ENCODE measurements at regions not wholly inside any gene's neighbourhood (a gene's known extent, or its start where the extent isn't known, plus 50 kb on each side); places are given as distances from the start of the nearest gene placed in this dataset.
"Not testable (repeated sequence)": the region's sequence is repeated elsewhere in the genome, so short reads cannot be mapped to it uniquely, and the experiment has no call there.

DNA sequence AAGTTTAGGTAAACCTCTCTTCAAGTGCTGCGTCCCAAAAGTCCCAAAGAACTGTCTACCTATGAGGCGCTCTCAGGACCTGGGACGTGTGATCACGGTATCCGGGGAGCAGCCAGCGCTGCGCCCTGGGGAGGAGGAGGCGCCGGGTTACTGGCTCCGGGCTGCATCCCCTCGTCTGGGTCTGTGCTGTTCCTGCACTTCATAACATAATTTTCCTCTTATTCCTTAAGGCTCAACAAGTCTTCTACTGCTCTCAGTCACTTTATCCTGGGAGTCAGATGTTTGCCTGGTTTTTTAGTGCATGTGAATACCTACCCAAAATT is 629.3 kb downstream of the PRIM2 start:
- not testable (repeated sequence) for FAIRE-seq, DNase-seq
- WGBS, 3 donors, result 96 to 98% (median 97%) methylated on average over 11 of the region's 11 CpGs

GRCh38 chr6:57948481-57948880 is 631.1 kb downstream of the PRIM2 start:
- not testable (repeated sequence) for H3K4me1 ChIP-seq (ENCODE audit: control insufficient read depth in 3 of 3, insufficient read depth in 2 of 3, low read depth in 1 of 3, low read length in 2 of 3); DNase-seq; H3K27me3 ChIP-seq (ENCODE audit: control insufficient read depth in 3 of 3, insufficient read depth in 3 of 3, low read length in 3 of 3); H3K4me3 ChIP-seq (ENCODE audit: low read depth in 1 of 3, low read length in 3 of 3); FAIRE-seq; H3K27ac ChIP-seq (ENCODE audit: low read depth in 1 of 3, low read length in 2 of 3); H3K9me3 ChIP-seq (ENCODE audit: control insufficient read depth in 2 of 2, insufficient read depth in 1 of 2, low read depth in 1 of 2, low read length in 1 of 2)
- whole genome bisulfite sequencing, 3 donors, result 96 to 100% (median 100%) methylated on average over 2 of the region's 2 CpGs
- peaks cover 0 to 14% (median 2%) of the 10 kb centered on the region in 3 donors for H3K36me3 ChIP-seq (ENCODE audit: control insufficient read depth in 3 of 3, insufficient read depth in 2 of 3, low read depth in 1 of 3, low read length in 3 of 3)

More for the DNA sequence above, 629.3 kb downstream of the PRIM2 start:
- not testable (repeated sequence) for H3K4me1 ChIP-seq (ENCODE audit: control insufficient read depth in 3 of 3, insufficient read depth in 2 of 3, low read depth in 1 of 3, low read length in 2 of 3); H3K4me3 ChIP-seq (ENCODE audit: low read depth in 1 of 3, low read length in 3 of 3); H3K27ac ChIP-seq (ENCODE audit: low read depth in 1 of 3, low read length in 2 of 3); H3K27me3 ChIP-seq (ENCODE audit: control insufficient read depth in 3 of 3, insufficient read depth in 3 of 3, low read length in 3 of 3); H3K9me3 ChIP-seq (ENCODE audit: control insufficient read depth in 2 of 2, insufficient read depth in 1 of 2, low read depth in 1 of 2, low read length in 1 of 2)
- peaks cover 0 to 14% (median 2%) of the 10 kb centered on the region in 3 donors for H3K36me3 ChIP-seq (ENCODE audit: control insufficient read depth in 3 of 3, insufficient read depth in 2 of 3, low read depth in 1 of 3, low read length in 3 of 3)

DNA sequence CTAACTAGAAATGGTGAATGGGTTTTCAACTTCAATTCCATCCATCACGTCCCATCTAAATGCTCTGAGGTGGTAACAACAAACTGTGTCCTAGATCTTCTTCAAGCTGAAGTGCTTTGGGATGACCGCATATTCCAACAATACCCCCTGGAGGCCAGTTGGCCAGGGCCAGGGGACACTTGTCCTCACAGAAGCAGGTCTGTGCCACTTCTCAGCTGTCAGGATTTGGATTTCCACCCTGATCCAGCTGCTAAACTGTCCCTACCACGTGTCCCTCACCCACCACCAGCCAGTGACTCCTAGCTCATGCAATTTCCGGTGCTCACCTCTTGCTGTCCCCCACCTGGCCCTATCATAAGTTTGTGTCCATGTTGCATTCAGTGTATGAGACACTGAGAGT is 633.0 kb downstream of the PRIM2 start:
- not testable (repeated sequence) for DNase-seq; H3K4me1 ChIP-seq (ENCODE audit: control insufficient read depth in 3 of 3, insufficient read depth in 2 of 3, low read depth in 1 of 3, low read length in 2 of 3); H3K27me3 ChIP-seq (ENCODE audit: control insufficient read depth in 3 of 3, insufficient read depth in 3 of 3, low read length in 3 of 3); H3K9me3 ChIP-seq (ENCODE audit: control insufficient read depth in 2 of 2, insufficient read depth in 1 of 2, low read depth in 1 of 2, low read length in 1 of 2); FAIRE-seq; H3K4me3 ChIP-seq (ENCODE audit: low read depth in 1 of 3, low read length in 3 of 3); H3K27ac ChIP-seq (ENCODE audit: low read depth in 1 of 3, low read length in 2 of 3)
- 91 to 97% (median 91%) methylated on average over 4 of the region's 4 CpGs for WGBS, 3 donors
- peaks cover 0 to 14% (median 2%) of the 10 kb centered on the region in 3 donors for H3K36me3 ChIP-seq (ENCODE audit: control insufficient read depth in 3 of 3, insufficient read depth in 2 of 3, low read depth in 1 of 3, low read length in 3 of 3)

- not testable (repeated sequence) for H3K4me3 ChIP-seq (ENCODE audit: low read depth in 1 of 3, low read length in 3 of 3); H3K27ac ChIP-seq (ENCODE audit: low read depth in 1 of 3, low read length in 2 of 3); H3K27me3 ChIP-seq (ENCODE audit: control insufficient read depth in 3 of 3, insufficient read depth in 3 of 3, low read length in 3 of 3); H3K36me3 ChIP-seq (ENCODE audit: control insufficient read depth in 3 of 3, insufficient read depth in 2 of 3, low read depth in 1 of 3, low read length in 3 of 3); FAIRE-seq; H3K4me1 ChIP-seq (ENCODE audit: control insufficient read depth in 3 of 3, insufficient read depth in 2 of 3, low read depth in 1 of 3, low read length in 2 of 3); H3K9me3 ChIP-seq (ENCODE audit: control insufficient read depth in 2 of 2, insufficient read depth in 1 of 2, low read depth in 1 of 2, low read length in 1 of 2); DNase-seq
Measured at GRCh38 chr6:57966757-57967156, 649.3 kb downstream of the PRIM2 start.

DNA sequence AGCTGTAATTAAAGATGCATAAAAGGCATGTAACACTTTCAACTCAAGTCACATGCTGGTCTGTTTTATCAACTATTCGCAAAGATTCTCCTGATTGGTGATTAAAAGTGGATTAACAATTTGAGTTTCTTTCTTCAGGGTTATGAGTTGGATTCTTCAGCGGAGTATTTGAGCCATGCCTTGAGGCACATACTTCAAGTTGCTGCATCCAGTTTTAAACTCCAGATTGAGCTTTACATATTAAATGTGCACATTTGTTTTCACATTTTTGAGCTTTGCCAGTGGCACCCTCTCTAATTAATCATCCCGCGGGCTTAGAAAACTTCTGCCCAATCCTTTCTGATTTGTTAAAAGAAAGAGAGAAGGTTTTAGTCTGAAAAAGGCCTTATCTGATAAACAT is 654.5 kb downstream of the PRIM2 start:
- not testable (repeated sequence) for H3K4me3 ChIP-seq (ENCODE audit: low read depth in 1 of 3, low read length in 3 of 3); DNase-seq; H3K9me3 ChIP-seq (ENCODE audit: control insufficient read depth in 2 of 2, insufficient read depth in 1 of 2, low read depth in 1 of 2, low read length in 1 of 2); H3K27me3 ChIP-seq (ENCODE audit: control insufficient read depth in 3 of 3, insufficient read depth in 3 of 3, low read length in 3 of 3); H3K36me3 ChIP-seq (ENCODE audit: control insufficient read depth in 3 of 3, insufficient read depth in 2 of 3, low read depth in 1 of 3, low read length in 3 of 3); FAIRE-seq; H3K27ac ChIP-seq (ENCODE audit: low read depth in 1 of 3, low read length in 2 of 3); H3K4me1 ChIP-seq (ENCODE audit: control insufficient read depth in 3 of 3, insufficient read depth in 2 of 3, low read depth in 1 of 3, low read length in 2 of 3)
- 85 to 90% (median 86%) methylated on average over 4 of the region's 4 CpGs for WGBS, 3 donors

GRCh38 chr6:57974653-57975052 is 657.2 kb downstream of the PRIM2 start:
- DNase-seq (no peak), FAIRE-seq (no peak)
- 74 to 90% (median 80%) methylated on average over 7 of the region's 7 CpGs for WGBS, 3 donors
- Histone ChIP-seq H3K4me3 (ENCODE audit: low read depth in 1 of 3, low read length in 3 of 3) (no peak overlapping the region), H3K27ac (ENCODE audit: low read depth in 1 of 3, low read length in 2 of 3) (no peak overlapping the region), H3K36me3 (ENCODE audit: control insufficient read depth in 3 of 3, insufficient read depth in 2 of 3, low read depth in 1 of 3, low read length in 3 of 3) (no peaks in the 10 kb centered on the region), H3K27me3 (ENCODE audit: control insufficient read depth in 3 of 3, insufficient read depth in 3 of 3, low read length in 3 of 3) (no peaks in the 10 kb centered on the region), H3K9me3 (ENCODE audit: control insufficient read depth in 2 of 2, insufficient read depth in 1 of 2, low read depth in 1 of 2, low read length in 1 of 2) (no peaks in the 10 kb centered on the region), H3K4me1 (ENCODE audit: control insufficient read depth in 3 of 3, insufficient read depth in 2 of 3, low read depth in 1 of 3, low read length in 2 of 3) (no peaks in the 10 kb centered on the region)

DNA sequence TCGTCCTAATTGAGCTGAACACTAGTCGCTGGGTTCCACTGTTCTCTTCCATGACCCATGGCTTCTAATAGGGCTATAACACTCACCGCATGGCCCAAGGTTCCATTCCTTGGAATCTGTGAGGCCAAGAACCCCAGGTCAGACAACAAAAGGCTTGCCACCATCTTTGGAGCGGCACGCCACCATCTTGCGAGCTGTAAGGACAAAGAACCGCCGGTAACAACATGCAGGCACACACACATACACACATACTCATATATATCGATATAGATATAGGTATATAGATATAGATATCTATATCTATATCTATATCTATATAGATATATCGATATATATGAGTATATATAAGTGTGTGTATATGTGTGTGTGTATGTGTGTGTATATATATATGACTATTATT is 657.7 kb downstream of the PRIM2 start:
- not testable (repeated sequence) for H3K27me3 ChIP-seq (ENCODE audit: control insufficient read depth in 3 of 3, insufficient read depth in 3 of 3, low read length in 3 of 3); FAIRE-seq; H3K27ac ChIP-seq (ENCODE audit: low read depth in 1 of 3, low read length in 2 of 3); DNase-seq; H3K4me1 ChIP-seq (ENCODE audit: control insufficient read depth in 3 of 3, insufficient read depth in 2 of 3, low read depth in 1 of 3, low read length in 2 of 3); H3K9me3 ChIP-seq (ENCODE audit: control insufficient read depth in 2 of 2, insufficient read depth in 1 of 2, low read depth in 1 of 2, low read length in 1 of 2); H3K4me3 ChIP-seq (ENCODE audit: low read depth in 1 of 3, low read length in 3 of 3); H3K36me3 ChIP-seq (ENCODE audit: control insufficient read depth in 3 of 3, insufficient read depth in 2 of 3, low read depth in 1 of 3, low read length in 3 of 3)
- WGBS, 3 donors, result 91 to 95% (median 94%) methylated on average over 10 of the region's 10 CpGs

DNA sequence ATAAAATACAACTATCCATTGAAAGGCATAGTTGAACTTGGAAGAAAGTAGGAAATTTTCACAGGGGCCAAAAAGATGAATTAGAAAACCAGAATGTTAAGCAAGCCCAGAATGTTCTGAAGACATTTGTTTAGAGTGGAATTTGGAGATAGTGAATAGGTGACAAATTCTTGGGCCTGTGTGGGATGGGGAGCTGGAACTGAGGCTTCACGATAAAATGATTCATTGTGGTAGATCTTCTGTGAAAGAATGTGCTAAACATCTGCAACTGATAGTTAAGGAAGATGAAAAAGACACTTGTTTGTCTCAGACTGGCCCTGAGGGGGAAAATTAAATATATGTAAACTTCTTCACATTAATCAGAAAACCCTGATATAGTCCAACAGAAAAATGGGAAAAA is 658.9 kb downstream of the PRIM2 start:
- not testable (repeated sequence) for H3K27ac ChIP-seq (ENCODE audit: low read depth in 1 of 3, low read length in 2 of 3); FAIRE-seq; H3K4me3 ChIP-seq (ENCODE audit: low read depth in 1 of 3, low read length in 3 of 3); H3K4me1 ChIP-seq (ENCODE audit: control insufficient read depth in 3 of 3, insufficient read depth in 2 of 3, low read depth in 1 of 3, low read length in 2 of 3); H3K36me3 ChIP-seq (ENCODE audit: control insufficient read depth in 3 of 3, insufficient read depth in 2 of 3, low read depth in 1 of 3, low read length in 3 of 3); H3K27me3 ChIP-seq (ENCODE audit: control insufficient read depth in 3 of 3, insufficient read depth in 3 of 3, low read length in 3 of 3); DNase-seq; H3K9me3 ChIP-seq (ENCODE audit: control insufficient read depth in 2 of 2, insufficient read depth in 1 of 2, low read depth in 1 of 2, low read length in 1 of 2)
- WGBS, 3 donors, result 35 to 64% (median 43%) methylated on average over 1 of the region's 1 CpG

DNA sequence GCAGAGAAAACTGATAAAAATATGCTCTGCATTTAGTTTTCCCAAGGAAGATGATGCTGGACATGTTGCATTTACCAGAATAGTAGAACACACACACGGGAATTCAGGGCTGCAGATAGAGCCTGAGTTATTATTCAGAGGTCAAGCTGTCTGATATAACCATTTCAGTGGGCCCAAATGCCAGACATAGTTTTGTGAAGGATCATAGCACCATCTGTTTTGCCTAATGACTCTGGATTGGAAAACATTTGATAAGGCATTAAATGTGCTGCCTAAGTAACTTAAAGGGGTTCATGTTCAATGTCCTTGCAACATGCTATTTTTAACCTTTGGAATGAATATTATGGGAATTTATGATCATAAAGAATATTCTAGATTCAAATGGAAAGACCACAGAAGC is 666.2 kb downstream of the PRIM2 start:
- H3K4me3 ChIP-seq (ENCODE audit: low read depth in 1 of 3, low read length in 3 of 3); H3K36me3 ChIP-seq (ENCODE audit: control insufficient read depth in 3 of 3, insufficient read depth in 2 of 3, low read depth in 1 of 3, low read length in 3 of 3); H3K9me3 ChIP-seq (ENCODE audit: control insufficient read depth in 2 of 2, insufficient read depth in 1 of 2, low read depth in 1 of 2, low read length in 1 of 2); H3K27ac ChIP-seq (ENCODE audit: low read depth in 1 of 3, low read length in 2 of 3); DNase-seq; FAIRE-seq; H3K4me1 ChIP-seq (ENCODE audit: control insufficient read depth in 3 of 3, insufficient read depth in 2 of 3, low read depth in 1 of 3, low read length in 2 of 3); H3K27me3 ChIP-seq (ENCODE audit: control insufficient read depth in 3 of 3, insufficient read depth in 3 of 3, low read length in 3 of 3): not testable (repeated sequence)
- 38 to 52% (median 38%) methylated on average over 1 of the region's 1 CpG for WGBS, 3 donors
